Ecto neural progenitor cell (in vitro differentiated cells): ENCODE measurements at regions not wholly inside any gene's neighbourhood (a gene's known extent, or its start where the extent isn't known, plus 50 kb on each side); places are given as distances from the start of the nearest gene placed in this dataset.
A peak's percentile ranks its signal among the peaks of the same experiment; 100 is the strongest.
"Not testable (repeated sequence)": the region's sequence is repeated elsewhere in the genome, so short reads cannot be mapped to it uniquely, and the experiment has no call there.

Experiments used
- DNase-seq: peaks from one replicate; pipeline ENCODE4 v3.0.0-alpha.2; 2018; ENCODE audit warnings: low spot score

- DNase-seq = no peak
Observed at GRCh38 chr5:6108981-6109825, 269.1 kb downstream of the MED10 start.

- DNase-seq = no peak
Observed at GRCh38 chr5:6108540-6108848, 269.9 kb downstream of the MED10 start.

GRCh38 chr5:6107675-6108539, 270.4 kb downstream of the MED10 start:
- no peak for DNase-seq

GRCh38 chr5:6106756-6107155, 271.6 kb downstream of the MED10 start:
- no peak for DNase-seq

GRCh38 chr5:6105320-6105719, 273.0 kb downstream of the MED10 start:
- DNase-seq = peak; percentile 29

- no peak for DNase-seq
Observed at GRCh38 chr5:6096101-6096500, 282.2 kb downstream of the MED10 start.

- DNase-seq = not testable (repeated sequence)
Observed at GRCh38 chr5:6094180-6094579, 284.2 kb downstream of the MED10 start.

- DNase-seq = no peak
Observed at GRCh38 chr5:6090838-6091237, 287.5 kb downstream of the MED10 start.

GRCh38 chr5:6090079-6090654, 288.2 kb downstream of the MED10 start:
- no peak for DNase-seq

GRCh38 chr5:6088706-6089105, 289.6 kb downstream of the MED10 start:
- no peak for DNase-seq

- DNase-seq = no peak
Observed at GRCh38 chr5:6087576-6087975, 290.8 kb downstream of the MED10 start.

GRCh38 chr5:6086871-6087270, 291.5 kb downstream of the MED10 start:
- DNase-seq = no peak

- DNase-seq = no peak
Observed at GRCh38 chr5:6085341-6085860, 292.9 kb downstream of the MED10 start.

- no peak for DNase-seq
Observed at GRCh38 chr5:6084836-6085235, 293.5 kb downstream of the MED10 start.

- no peak for DNase-seq
Observed at GRCh38 chr5:6084376-6084775, 294.0 kb downstream of the MED10 start.

- DNase-seq = no peak
Observed at GRCh38 chr5:6083311-6083978, 294.9 kb downstream of the MED10 start.

GRCh38 chr5:6082685-6083084, 295.7 kb downstream of the MED10 start:
- DNase-seq = no peak

- DNase-seq = no peak
Observed at GRCh38 chr5:6081727-6082210, 296.6 kb downstream of the MED10 start.

GRCh38 chr5:6080930-6081726, 297.2 kb downstream of the MED10 start:
- DNase-seq = no peak

- no peak for DNase-seq
Observed at GRCh38 chr5:6080436-6080835, 297.9 kb downstream of the MED10 start.

- no peak for DNase-seq
Observed at GRCh38 chr5:6078881-6079280, 299.5 kb downstream of the MED10 start.
